HL-60 (cell line): ENCODE measurements at regions not wholly inside any gene's neighbourhood (a gene's known extent, or its start where the extent isn't known, plus 50 kb on each side); places are given as distances from the start of the nearest gene placed in this dataset.

Experiments
- DNase-seq, 2 experiments: peaks; one replicate each; pipeline ENCODE4 v3.0.0-alpha.2; 2010 to 2020; ENCODE audit warnings: low read depth in 1 of 2, low spot score in 1 of 2
- H3K27ac ChIP-seq: fragments of 250-450 bp; sonication (Bioruptor Pico); replicated peaks from 2 replicates; pipeline ENCODE4 v1.5.1; 2020; ENCODE audit warnings: mild to moderate bottlenecking, moderate library complexity
- H3K27me3 ChIP-seq: fragments of 250-450 bp; sonication (Bioruptor Pico); 2 replicates; pipeline ENCODE4 v1.5.1; 2021; ENCODE audit warnings: mild to moderate bottlenecking, moderate library complexity; ENCODE audit not compliant: insufficient read depth, poor library complexity, severe bottlenecking
- H3K4me3 ChIP-seq: replicated peaks from 2 replicates; pipeline ENCODE4 v1.5.1; 2011; ENCODE audit warnings: mild to moderate bottlenecking, control low read depth, low read length; ENCODE audit not compliant: insufficient read depth
- GABPA ChIP-seq: IDR thresholded peaks from 2 replicates; pipeline ENCODE4 v1.6.1; 2012; ENCODE audit warnings: low read depth
- POLR2AphosphoS5 ChIP-seq: IDR thresholded peaks from 2 replicates; pipeline ENCODE4 v1.6.1; 2012; ENCODE audit warnings: low read depth
- SPI1 ChIP-seq: IDR thresholded peaks from 2 replicates; pipeline ENCODE4 v1.6.1; 2012; ENCODE audit warnings: low read depth, mild to moderate bottlenecking, borderline replicate concordance
- TF ChIP-seq, protein P1 (sequence below): IDR thresholded peaks from one replicate; pipeline ENCODE4 v1.5.1; 2011; ENCODE audit warnings: low read length, control low read depth, inconsistent platforms; ENCODE audit not compliant: insufficient read depth
- TF ChIP-seq, protein P2 (sequence below): IDR thresholded peaks from 2 replicates; pipeline ENCODE4 v1.6.1; 2012; ENCODE audit warnings: low read depth; ENCODE audit not compliant: insufficient replicate concordance

DNA sequence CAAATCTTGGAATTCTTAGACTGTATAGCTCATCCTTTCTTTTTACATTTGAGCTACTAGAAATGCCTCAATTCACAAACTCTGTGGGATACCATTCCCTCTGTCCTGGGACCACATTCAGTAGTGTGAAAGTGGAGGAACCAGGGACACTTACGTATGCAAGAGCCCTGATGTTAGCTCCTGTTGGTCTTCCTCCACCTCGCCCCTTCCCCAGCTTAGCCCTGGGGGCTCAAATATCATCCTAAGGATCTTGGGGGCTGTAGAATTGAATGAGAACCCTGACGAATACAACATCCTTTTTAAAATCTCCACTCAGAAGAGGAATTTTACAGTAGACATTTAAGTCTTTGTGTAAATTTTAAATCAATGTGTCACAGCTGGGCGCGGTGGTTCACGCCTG is 65.2 kb upstream of the RAPH1 start:
- no peak overlapping the region for H3K27ac ChIP-seq
- TF ChIP-seq, protein P1, sequence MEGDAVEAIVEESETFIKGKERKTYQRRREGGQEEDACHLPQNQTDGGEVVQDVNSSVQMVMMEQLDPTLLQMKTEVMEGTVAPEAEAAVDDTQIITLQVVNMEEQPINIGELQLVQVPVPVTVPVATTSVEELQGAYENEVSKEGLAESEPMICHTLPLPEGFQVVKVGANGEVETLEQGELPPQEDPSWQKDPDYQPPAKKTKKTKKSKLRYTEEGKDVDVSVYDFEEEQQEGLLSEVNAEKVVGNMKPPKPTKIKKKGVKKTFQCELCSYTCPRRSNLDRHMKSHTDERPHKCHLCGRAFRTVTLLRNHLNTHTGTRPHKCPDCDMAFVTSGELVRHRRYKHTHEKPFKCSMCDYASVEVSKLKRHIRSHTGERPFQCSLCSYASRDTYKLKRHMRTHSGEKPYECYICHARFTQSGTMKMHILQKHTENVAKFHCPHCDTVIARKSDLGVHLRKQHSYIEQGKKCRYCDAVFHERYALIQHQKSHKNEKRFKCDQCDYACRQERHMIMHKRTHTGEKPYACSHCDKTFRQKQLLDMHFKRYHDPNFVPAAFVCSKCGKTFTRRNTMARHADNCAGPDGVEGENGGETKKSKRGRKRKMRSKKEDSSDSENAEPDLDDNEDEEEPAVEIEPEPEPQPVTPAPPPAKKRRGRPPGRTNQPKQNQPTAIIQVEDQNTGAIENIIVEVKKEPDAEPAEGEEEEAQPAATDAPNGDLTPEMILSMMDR, result no peak
- TF ChIP-seq SPI1 (no peak), POLR2AphosphoS5 (no peak), GABPA (no peak)
- TF ChIP-seq, protein P2, sequence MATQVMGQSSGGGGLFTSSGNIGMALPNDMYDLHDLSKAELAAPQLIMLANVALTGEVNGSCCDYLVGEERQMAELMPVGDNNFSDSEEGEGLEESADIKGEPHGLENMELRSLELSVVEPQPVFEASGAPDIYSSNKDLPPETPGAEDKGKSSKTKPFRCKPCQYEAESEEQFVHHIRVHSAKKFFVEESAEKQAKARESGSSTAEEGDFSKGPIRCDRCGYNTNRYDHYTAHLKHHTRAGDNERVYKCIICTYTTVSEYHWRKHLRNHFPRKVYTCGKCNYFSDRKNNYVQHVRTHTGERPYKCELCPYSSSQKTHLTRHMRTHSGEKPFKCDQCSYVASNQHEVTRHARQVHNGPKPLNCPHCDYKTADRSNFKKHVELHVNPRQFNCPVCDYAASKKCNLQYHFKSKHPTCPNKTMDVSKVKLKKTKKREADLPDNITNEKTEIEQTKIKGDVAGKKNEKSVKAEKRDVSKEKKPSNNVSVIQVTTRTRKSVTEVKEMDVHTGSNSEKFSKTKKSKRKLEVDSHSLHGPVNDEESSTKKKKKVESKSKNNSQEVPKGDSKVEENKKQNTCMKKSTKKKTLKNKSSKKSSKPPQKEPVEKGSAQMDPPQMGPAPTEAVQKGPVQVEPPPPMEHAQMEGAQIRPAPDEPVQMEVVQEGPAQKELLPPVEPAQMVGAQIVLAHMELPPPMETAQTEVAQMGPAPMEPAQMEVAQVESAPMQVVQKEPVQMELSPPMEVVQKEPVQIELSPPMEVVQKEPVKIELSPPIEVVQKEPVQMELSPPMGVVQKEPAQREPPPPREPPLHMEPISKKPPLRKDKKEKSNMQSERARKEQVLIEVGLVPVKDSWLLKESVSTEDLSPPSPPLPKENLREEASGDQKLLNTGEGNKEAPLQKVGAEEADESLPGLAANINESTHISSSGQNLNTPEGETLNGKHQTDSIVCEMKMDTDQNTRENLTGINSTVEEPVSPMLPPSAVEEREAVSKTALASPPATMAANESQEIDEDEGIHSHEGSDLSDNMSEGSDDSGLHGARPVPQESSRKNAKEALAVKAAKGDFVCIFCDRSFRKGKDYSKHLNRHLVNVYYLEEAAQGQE, result no peak
- no peaks in the 10 kb centered on the region for H3K27me3 ChIP-seq
- no peak for DNase-seq
- H3K4me3 ChIP-seq, result no peak overlapping the region

DNA sequence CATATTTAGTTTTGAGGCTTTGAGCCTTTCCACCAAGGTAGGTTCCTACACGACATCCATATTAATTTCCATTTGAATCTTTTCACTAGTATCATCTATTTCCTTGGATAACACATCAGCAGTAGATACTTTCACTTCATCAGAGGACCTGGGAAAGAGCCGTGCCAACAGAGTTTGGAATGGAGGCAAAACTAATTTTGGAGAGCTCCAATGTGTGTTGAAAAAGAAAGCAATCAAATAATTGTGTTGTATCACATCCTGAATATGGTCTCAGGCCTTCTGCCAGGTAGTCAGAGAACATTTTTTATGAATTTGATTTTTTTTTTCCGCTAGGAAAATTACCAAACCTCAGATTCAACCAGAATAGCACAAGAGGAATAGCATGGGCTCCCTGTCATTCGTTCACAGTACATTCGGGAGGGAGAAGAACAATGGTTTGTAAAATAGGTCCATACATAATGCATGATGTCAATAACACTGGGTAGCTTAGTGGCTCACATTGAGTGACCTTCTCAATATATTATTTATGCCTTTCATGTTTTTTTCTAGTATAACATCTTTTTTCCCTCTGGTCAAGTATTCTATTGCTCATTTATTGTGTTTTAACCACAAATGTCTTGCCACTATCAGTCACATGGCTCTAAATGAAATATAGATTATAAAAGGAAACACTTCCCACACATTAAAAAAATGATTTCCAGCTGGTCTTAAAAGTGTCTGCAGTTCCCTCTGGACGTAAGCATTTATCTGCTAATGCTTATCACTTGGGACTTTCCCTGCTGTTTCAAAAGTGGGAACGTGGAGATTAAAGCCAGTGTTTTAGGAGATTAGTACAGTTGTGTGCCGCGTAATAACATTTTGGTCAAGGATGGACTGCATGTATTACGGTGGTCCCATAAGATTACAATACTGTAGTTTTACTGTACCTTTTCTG is 68.6 kb upstream of the RAPH1 start:
- H3K4me3 ChIP-seq, result no peak overlapping the region

DNA sequence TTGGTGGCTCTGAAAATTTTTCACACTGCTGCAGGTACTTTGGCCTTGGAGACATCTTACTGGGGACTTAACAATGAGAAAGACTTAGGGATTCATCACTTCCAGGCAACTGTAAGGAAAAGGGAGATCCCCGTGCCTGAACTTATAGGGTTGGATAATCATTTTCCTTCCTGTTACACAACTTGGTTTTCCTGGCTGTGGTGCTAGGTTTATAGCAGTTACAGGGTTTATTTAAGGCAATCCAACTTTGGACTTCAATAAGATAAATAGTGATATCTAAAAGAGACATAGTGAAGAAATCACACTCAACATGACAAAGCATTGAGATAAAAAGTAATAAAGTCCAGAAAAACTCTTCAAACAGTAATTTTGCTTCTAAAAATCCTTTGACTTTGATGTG is 70.2 kb upstream of the RAPH1 start:
- H3K27ac ChIP-seq, result no peak overlapping the region
- TF ChIP-seq GABPA, result no peak
- TF ChIP-seq, protein P2, result no peak
- TF ChIP-seq, protein P1, result no peak
- TF ChIP-seq SPI1, result no peak
- DNase-seq, result no peak
- no peak overlapping the region for H3K4me3 ChIP-seq
- no peaks in the 10 kb centered on the region for H3K27me3 ChIP-seq

More for the DNA sequence above, 68.6 kb upstream of the RAPH1 start:
- Histone ChIP-seq H3K27me3 (no peaks in the 10 kb centered on the region), H3K27ac (no peak overlapping the region)
- TF ChIP-seq SPI1 (no peak), POLR2AphosphoS5 (no peak), GABPA (no peak)
- TF ChIP-seq, protein P2, result no peak
- TF ChIP-seq, protein P1, result no peak
- no peak for DNase-seq
